GM23248 (cell line): ENCODE measurements at regions not wholly inside any gene's neighbourhood (a gene's known extent, or its start where the extent isn't known, plus 50 kb on each side); places are given as distances from the start of the nearest gene placed in this dataset.

ENCODE experiments used
- DNase-seq: peaks from one replicate; pipeline ENCODE4 v3.0.0-alpha.2; 2015
- H2AFZ ChIP-seq: fragments of 200-600 bp; sonication (generic); 2 replicates; pipeline ENCODE4 v1.6.1; 2016; ENCODE audit warnings: antibody characterized with exemption
- H3F3A ChIP-seq: fragments of 200-600 bp; sonication (generic); 2 replicates; pipeline ENCODE4 v1.6.1; 2016; ENCODE audit warnings: mild to moderate bottlenecking, antibody characterized with exemption, mixed run types; ENCODE audit not compliant: insufficient read depth
- H3K27ac ChIP-seq: fragments of 200-600 bp; sonication (generic); 2 replicates; pipeline ENCODE4 v1.5.1; 2016; ENCODE audit warnings: mild to moderate bottlenecking
- H3K27me3 ChIP-seq: fragments of 200-600 bp; sonication (generic); replicated peaks from 2 replicates; pipeline ENCODE4 v1.6.1; 2016; ENCODE audit warnings: mild to moderate bottlenecking; ENCODE audit not compliant: insufficient read depth
- H3K36me3 ChIP-seq: fragments of 200-600 bp; sonication (generic); 2 replicates; pipeline ENCODE4 v1.6.1; 2016; ENCODE audit warnings: low read depth, mild to moderate bottlenecking
- H3K4me1 ChIP-seq: fragments of 200-600 bp; sonication (generic); 2 replicates; pipeline ENCODE4 v1.6.1; 2016; ENCODE audit warnings: mild to moderate bottlenecking; ENCODE audit not compliant: insufficient read depth
- H3K4me2 ChIP-seq: fragments of 200-600 bp; sonication (generic); one replicate; pipeline ENCODE4 v1.6.1; 2016; ENCODE audit warnings: mild to moderate bottlenecking; ENCODE audit not compliant: unreplicated experiment
- H3K4me3 ChIP-seq: fragments of 200-600 bp; sonication (generic); 2 replicates; pipeline ENCODE4 v1.5.1; 2016; ENCODE audit warnings: mild to moderate bottlenecking
- H3K79me2 ChIP-seq: fragments of 200-600 bp; sonication (generic); 2 replicates; pipeline ENCODE4 v1.6.1; 2016; ENCODE audit warnings: mild to moderate bottlenecking; ENCODE audit not compliant: insufficient read depth
- H3K9ac ChIP-seq: fragments of 200-600 bp; sonication (generic); 2 replicates; pipeline ENCODE4 v1.6.1; 2016; ENCODE audit warnings: mild to moderate bottlenecking
- H3K9me2 ChIP-seq: fragments of 200-600 bp; sonication (generic); 2 replicates; pipeline ENCODE4 v1.6.1; 2016; ENCODE audit warnings: mixed run types, mild to moderate bottlenecking, moderate library complexity; ENCODE audit not compliant: insufficient read depth
- H3K9me3 ChIP-seq: fragments of 200-600 bp; sonication (generic); one replicate; pipeline ENCODE4 v1.6.1; 2017; ENCODE audit warnings: low read depth
- H4K20me1 ChIP-seq: fragments of 200-600 bp; sonication (generic); 2 replicates; pipeline ENCODE4 v1.6.0; 2016; ENCODE audit not compliant: insufficient read depth
- EZH2 ChIP-seq: fragments of 200-600 bp; sonication (generic); IDR thresholded peaks from 2 replicates; pipeline ENCODE4 v1.6.1; 2018; ENCODE audit warnings: antibody characterized with exemption, mild to moderate bottlenecking; ENCODE audit not compliant: insufficient read depth, poor library complexity, severe bottlenecking
- EZH2phosphoT487 ChIP-seq: fragments of 200-600 bp; sonication (generic); IDR thresholded peaks from 2 replicates; pipeline ENCODE4 v1.6.1; 2018; ENCODE audit warnings: antibody characterized with exemption, moderate library complexity, mild to moderate bottlenecking, low read depth; ENCODE audit not compliant: insufficient read depth
- WGBS, 2 experiments: methylation state at CpG; one replicate each; pipeline ENCODE4 v1.1.6; 2015 to 2017; ENCODE audit warnings: low lambda C conversion rate in 2 of 2, low coverage in 1 of 2; ENCODE audit errors: missing lambda C conversion rate in 2 of 2; 5-methylcytosine and 5-hydroxymethylcytosine counted together
- in situ Hi-C: fragments of 300-500 bp; cut with MboI; formaldehyde crosslinking; loops from 2 replicates; pipeline ENCODE4 v1.15.0; 2020

- H2AFZ ChIP-seq: no peak overlapping the region
- H3K79me2 ChIP-seq: no peaks in the 10 kb centered on the region
- H3F3A ChIP-seq: no peaks in the 10 kb centered on the region
- TF ChIP-seq EZH2 (no peak), EZH2phosphoT487 (no peak)
- 9 to 16% methylated on average over 2 of the region's 2 CpGs for WGBS, 2 experiments
- no peaks in the 10 kb centered on the region for H4K20me1 ChIP-seq
- no peaks in the 10 kb centered on the region for H3K27me3 ChIP-seq
- no peak overlapping the region for H3K4me2 ChIP-seq
- no peaks in the 10 kb centered on the region for H3K4me1 ChIP-seq
- in situ Hi-C loops: no loop called here
- no peak overlapping the region for H3K4me3 ChIP-seq
- no peaks in the 10 kb centered on the region for H3K9me2 ChIP-seq
- no peaks in the 10 kb centered on the region for H3K9me3 ChIP-seq
- no peak for DNase-seq
- no peak overlapping the region for H3K9ac ChIP-seq
- H3K36me3 ChIP-seq: no peaks in the 10 kb centered on the region
- no peak overlapping the region for H3K27ac ChIP-seq
These were observed 234.3 kb upstream of the CYRIA start for GRCh38 chr2:16899958-16900357.

- H3K79me2 ChIP-seq: no peaks in the 10 kb centered on the region
- H3K9me3 ChIP-seq: no peaks in the 10 kb centered on the region
- H3K9me2 ChIP-seq: no peaks in the 10 kb centered on the region
- H4K20me1 ChIP-seq: no peaks in the 10 kb centered on the region
- in situ Hi-C loops: no loop called here
- H3K9ac ChIP-seq: no peak overlapping the region
- H3K36me3 ChIP-seq: no peaks in the 10 kb centered on the region
- no peak for DNase-seq
- no peak overlapping the region for H3K4me2 ChIP-seq
- no peak overlapping the region for H2AFZ ChIP-seq
- no peaks in the 10 kb centered on the region for H3K4me1 ChIP-seq
- 5 to 9% methylated on average over 4 of the region's 4 CpGs for WGBS, 2 experiments
- H3K4me3 ChIP-seq: no peak overlapping the region
- H3F3A ChIP-seq: no peaks in the 10 kb centered on the region
- TF ChIP-seq EZH2phosphoT487: no peak
- H3K27ac ChIP-seq: no peak overlapping the region
- no peaks in the 10 kb centered on the region for H3K27me3 ChIP-seq
These were observed 224.4 kb upstream of the CYRIA start for GRCh38 chr2:16890081-16890480.

GRCh38 chr2:16885027-16885426, 219.4 kb upstream of the CYRIA start:
- WGBS, 2 experiments: 9 to 14% methylated on average over 1 of the region's 1 CpG
- DNase-seq: no peak
- Histone ChIP-seq H3K9me3 (no peaks in the 10 kb centered on the region), H4K20me1 (no peaks in the 10 kb centered on the region), H3K9ac (no peak overlapping the region), H3F3A (no peaks in the 10 kb centered on the region), H3K4me3 (no peak overlapping the region), H2AFZ (no peak overlapping the region), H3K4me2 (no peak overlapping the region), H3K27me3 (no peaks in the 10 kb centered on the region), H3K36me3 (no peaks in the 10 kb centered on the region), H3K4me1 (no peaks in the 10 kb centered on the region), H3K9me2 (no peaks in the 10 kb centered on the region), H3K79me2 (no peaks in the 10 kb centered on the region), H3K27ac (no peak overlapping the region)
- no peak for TF ChIP-seq EZH2phosphoT487
- TF ChIP-seq EZH2: no peak
- in situ Hi-C loops: no loop called here

GRCh38 chr2:16882706-16883105, 217.1 kb upstream of the CYRIA start:
- no peaks in the 10 kb centered on the region for H3F3A ChIP-seq
- H3K4me2 ChIP-seq: no peak overlapping the region
- TF ChIP-seq EZH2: no peak
- no peak for TF ChIP-seq EZH2phosphoT487
- H3K27me3 ChIP-seq: no peaks in the 10 kb centered on the region
- no peaks in the 10 kb centered on the region for H4K20me1 ChIP-seq
- in situ Hi-C loops: no loop called here
- no peaks in the 10 kb centered on the region for H3K9me3 ChIP-seq
- H2AFZ ChIP-seq: no peak overlapping the region
- H3K9me2 ChIP-seq: no peaks in the 10 kb centered on the region
- H3K27ac ChIP-seq: no peak overlapping the region
- no peaks in the 10 kb centered on the region for H3K4me1 ChIP-seq
- no peaks in the 10 kb centered on the region for H3K36me3 ChIP-seq
- DNase-seq: no peak
- no peak overlapping the region for H3K4me3 ChIP-seq
- H3K79me2 ChIP-seq: no peaks in the 10 kb centered on the region
- H3K9ac ChIP-seq: no peak overlapping the region
- 0% methylated on average over 3 of the region's 3 CpGs for WGBS, 2 experiments

- no peak overlapping the region for H3K4me3 ChIP-seq
- no peaks in the 10 kb centered on the region for H3K4me1 ChIP-seq
- in situ Hi-C loops: no loop called here
- H3K27ac ChIP-seq: no peak overlapping the region
- no peaks in the 10 kb centered on the region for H3K9me3 ChIP-seq
- no peaks in the 10 kb centered on the region for H3K9me2 ChIP-seq
- no peaks in the 10 kb centered on the region for H3F3A ChIP-seq
- H3K9ac ChIP-seq: no peak overlapping the region
- H3K27me3 ChIP-seq: no peaks in the 10 kb centered on the region
- TF ChIP-seq EZH2 (no peak), EZH2phosphoT487 (no peak)
- no peak overlapping the region for H2AFZ ChIP-seq
- H4K20me1 ChIP-seq: no peaks in the 10 kb centered on the region
- H3K36me3 ChIP-seq: no peaks in the 10 kb centered on the region
- no peaks in the 10 kb centered on the region for H3K79me2 ChIP-seq
- H3K4me2 ChIP-seq: no peak overlapping the region
- no peak for DNase-seq
These were observed 215.5 kb upstream of the CYRIA start for GRCh38 chr2:16881122-16881521.
